ENCODE measurements at regions not wholly inside any gene's neighbourhood (a gene's known extent, or its start where the extent isn't known, plus 50 kb on each side); places are given as distances from the start of the nearest gene placed in this dataset.

DNA sequence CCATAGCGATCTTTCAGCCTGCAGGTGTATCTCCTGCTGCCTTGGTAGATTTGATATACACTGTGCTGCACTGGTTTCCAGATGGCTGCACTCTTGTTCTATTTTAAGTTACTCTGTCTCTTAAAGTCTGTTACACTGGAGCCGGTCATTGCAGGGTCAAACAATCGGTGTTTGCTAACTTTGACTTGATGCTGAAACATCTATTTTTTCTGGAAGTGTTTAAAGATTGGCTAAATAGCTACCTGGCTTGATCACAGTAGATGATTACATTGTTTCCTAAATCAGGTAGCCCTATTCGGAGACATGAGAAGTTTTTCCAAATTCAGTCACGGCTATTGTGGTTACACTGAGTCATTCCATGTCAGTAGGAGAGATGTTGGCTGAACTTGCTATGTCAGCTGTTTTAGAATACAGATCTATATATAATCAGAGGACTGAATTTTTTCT, 574.8 kb downstream of the ETV1 start:
- FAIRE-seq (no peak), DNase-seq (no peak), ATAC-seq (peak in 3 of 4 donors; percentile 62 to 71 (median 71))
- WGBS, 2 donors: 9 to 14% methylated on average over 5 of the region's 5 CpGs
- no peak overlapping the region for H3K27ac ChIP-seq
- H3K36me3 ChIP-seq: no peaks in the 10 kb centered on the region
- H3K4me1 ChIP-seq: no peaks in the 10 kb centered on the region
- no peaks in the 10 kb centered on the region for H3K27me3 ChIP-seq
- intact Hi-C loops (cut with DNase I): no loop called here
- H3K4me3 ChIP-seq: no peak overlapping the region
- TF ChIP-seq, protein P1, sequence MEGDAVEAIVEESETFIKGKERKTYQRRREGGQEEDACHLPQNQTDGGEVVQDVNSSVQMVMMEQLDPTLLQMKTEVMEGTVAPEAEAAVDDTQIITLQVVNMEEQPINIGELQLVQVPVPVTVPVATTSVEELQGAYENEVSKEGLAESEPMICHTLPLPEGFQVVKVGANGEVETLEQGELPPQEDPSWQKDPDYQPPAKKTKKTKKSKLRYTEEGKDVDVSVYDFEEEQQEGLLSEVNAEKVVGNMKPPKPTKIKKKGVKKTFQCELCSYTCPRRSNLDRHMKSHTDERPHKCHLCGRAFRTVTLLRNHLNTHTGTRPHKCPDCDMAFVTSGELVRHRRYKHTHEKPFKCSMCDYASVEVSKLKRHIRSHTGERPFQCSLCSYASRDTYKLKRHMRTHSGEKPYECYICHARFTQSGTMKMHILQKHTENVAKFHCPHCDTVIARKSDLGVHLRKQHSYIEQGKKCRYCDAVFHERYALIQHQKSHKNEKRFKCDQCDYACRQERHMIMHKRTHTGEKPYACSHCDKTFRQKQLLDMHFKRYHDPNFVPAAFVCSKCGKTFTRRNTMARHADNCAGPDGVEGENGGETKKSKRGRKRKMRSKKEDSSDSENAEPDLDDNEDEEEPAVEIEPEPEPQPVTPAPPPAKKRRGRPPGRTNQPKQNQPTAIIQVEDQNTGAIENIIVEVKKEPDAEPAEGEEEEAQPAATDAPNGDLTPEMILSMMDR (IDR thresholded peaks at IDR 0.05): no peak
- H3K9me3 ChIP-seq: no peaks in the 10 kb centered on the region

DNA sequence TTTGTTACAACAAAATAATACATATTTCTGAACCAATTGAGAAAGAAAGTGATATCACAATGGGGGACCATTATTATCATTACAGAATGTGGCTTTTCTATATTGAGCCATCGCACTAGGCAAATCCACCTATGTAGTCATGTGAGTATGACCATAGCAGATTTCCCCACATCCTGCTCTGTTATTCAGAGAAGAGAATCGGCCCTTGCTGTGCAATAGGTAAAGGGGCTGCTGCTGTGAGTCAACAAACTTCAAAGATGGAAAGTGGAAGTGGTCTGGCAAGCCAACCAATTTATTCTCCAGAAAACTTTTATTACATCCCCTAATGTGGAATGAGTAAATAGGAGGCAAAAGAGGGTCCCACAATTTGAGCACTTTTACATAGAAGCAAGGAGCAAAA, 573.4 kb downstream of the ETV1 start:
- 63 to 77% methylated on average over 2 of the region's 2 CpGs for WGBS, 2 donors

DNA sequence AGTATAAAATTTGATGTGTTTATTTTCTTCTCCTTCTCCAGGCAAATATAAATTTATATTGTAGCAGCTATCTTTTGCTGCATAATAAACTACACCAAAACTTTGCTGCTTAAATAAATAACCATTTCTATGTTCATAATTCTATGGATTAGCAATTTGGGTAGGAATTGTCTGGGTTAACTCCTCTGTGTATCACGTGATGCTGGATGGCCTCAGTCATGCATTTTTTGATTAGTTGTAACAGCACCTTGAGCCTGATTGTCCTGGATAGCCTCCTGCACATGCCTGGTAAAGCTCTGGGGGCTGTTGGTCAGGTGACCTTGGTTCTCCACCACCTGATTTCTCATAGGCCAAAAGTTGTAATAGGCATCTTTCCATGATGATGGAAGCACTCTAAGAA, 572.9 kb downstream of the ETV1 start:
- Histone ChIP-seq H3K27me3 (no peaks in the 10 kb centered on the region), H3K4me3 (no peak overlapping the region), H3K27ac (no peak overlapping the region), H3K36me3 (no peaks in the 10 kb centered on the region), H3K4me1 (no peaks in the 10 kb centered on the region), H3K9me3 (no peaks in the 10 kb centered on the region)
- TF ChIP-seq, protein P1 (IDR thresholded peaks at IDR 0.05): no peak
- 62 to 63% methylated on average over 1 of the region's 1 CpG for WGBS, 2 donors
- intact Hi-C loops (cut with DNase I): no loop called here
- no peak for DNase-seq
- FAIRE-seq: no peak
- no peak for ATAC-seq

More for the DNA sequence above, 573.4 kb downstream of the ETV1 start:
- no peak for ATAC-seq
- TF ChIP-seq, protein P1 (IDR thresholded peaks at IDR 0.05): no peak
- Histone ChIP-seq H3K4me1 (no peaks in the 10 kb centered on the region), H3K4me3 (no peak overlapping the region), H3K36me3 (no peaks in the 10 kb centered on the region), H3K27ac (no peak overlapping the region), H3K9me3 (no peaks in the 10 kb centered on the region), H3K27me3 (no peaks in the 10 kb centered on the region)
- DNase-seq: no peak
- intact Hi-C loops (cut with DNase I): no loop called here
- FAIRE-seq: no peak

DNA sequence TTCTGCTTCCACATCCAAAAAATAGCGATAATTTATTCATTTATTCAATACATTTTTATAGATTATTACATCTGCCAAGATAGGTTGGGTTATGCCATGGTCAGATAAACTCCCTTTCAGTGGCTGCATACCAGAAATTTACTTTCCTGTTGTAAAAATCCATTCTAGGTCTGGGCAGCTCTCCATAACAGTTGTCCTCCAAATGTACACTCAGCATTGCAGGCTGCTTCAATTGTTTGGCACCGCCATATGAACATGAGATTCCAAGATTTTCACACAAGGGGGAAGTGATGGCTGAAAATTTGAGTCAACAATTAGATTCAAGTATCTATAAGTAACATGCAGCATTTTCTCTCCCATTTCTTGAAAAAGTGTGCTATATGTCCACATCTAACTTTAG, 568.7 kb downstream of the ETV1 start:
- no peaks in the 10 kb centered on the region for H3K36me3 ChIP-seq
- DNase-seq (no peak), FAIRE-seq (no peak), ATAC-seq (no peak)
- 80 to 87% methylated on average over 2 of the region's 2 CpGs for WGBS, 2 donors
- TF ChIP-seq, protein P1 (IDR thresholded peaks at IDR 0.05): no peak
- H3K9me3 ChIP-seq: no peaks in the 10 kb centered on the region
- no peaks in the 10 kb centered on the region for H3K4me1 ChIP-seq
- H3K27me3 ChIP-seq: no peaks in the 10 kb centered on the region
- H3K4me3 ChIP-seq: no peak overlapping the region
- intact Hi-C loops (cut with DNase I): no loop called here
- H3K27ac ChIP-seq: no peak overlapping the region

DNA sequence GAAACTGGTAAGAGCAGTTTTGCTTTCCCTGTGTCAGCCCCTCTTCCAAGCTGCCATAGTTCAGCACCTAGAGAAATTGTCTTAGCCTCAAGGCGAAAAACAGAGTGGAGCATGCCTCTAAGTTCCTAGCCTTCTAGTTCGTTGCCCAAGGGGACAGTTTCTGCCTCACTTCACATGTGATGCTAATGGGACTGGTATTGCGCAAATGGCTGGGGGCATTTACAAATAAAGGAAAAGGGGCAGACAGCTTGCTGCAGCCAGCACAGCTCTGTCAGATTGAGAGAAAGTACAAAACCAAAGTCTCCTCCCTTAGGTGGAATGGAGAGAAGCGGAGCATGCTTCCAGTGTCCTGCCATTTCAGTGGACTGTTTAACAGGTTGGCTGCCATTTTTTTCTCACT, 567.7 kb downstream of the ETV1 start:
- intact Hi-C loops (cut with DNase I): no loop called here
- Histone ChIP-seq H3K4me3 (no peak overlapping the region), H3K27ac (no peak overlapping the region), H3K4me1 (no peaks in the 10 kb centered on the region), H3K9me3 (no peaks in the 10 kb centered on the region), H3K27me3 (no peaks in the 10 kb centered on the region), H3K36me3 (no peaks in the 10 kb centered on the region)
- WGBS, 2 donors: 75 to 86% methylated on average over 4 of the region's 4 CpGs
- TF ChIP-seq, protein P1 (IDR thresholded peaks at IDR 0.05): no peak
- ATAC-seq (no peak), FAIRE-seq (no peak), DNase-seq (no peak)
